ENCODE measurements at regions not wholly inside any gene's neighbourhood (a gene's known extent, or its start where the extent isn't known, plus 50 kb on each side); places are given as distances from the start of the nearest gene placed in this dataset.

GRCh38 chr4:124948976-124949597 lies 236.6 kb upstream of the ANKRD50 start:
- in situ Hi-C loops (cut with MboI; ENCODE audit: low sequenced_read_pairs): no loop called here

GRCh38 chr4:124947622-124948265 lies 235.2 kb upstream of the ANKRD50 start:
- DNase-seq (ENCODE audit: low spot score in 2 of 2): no peak
- Histone ChIP-seq H3K4me3 (no peak overlapping the region), H3K36me3 (replicated peaks) (no peaks in the 10 kb centered on the region), H3K4me1 (peaks cover 8% of the 10 kb centered on the region; the same call in 1 of the 2 replicates), H3K27me3 (ENCODE audit: low read depth) (no peaks in the 10 kb centered on the region), H3K9me3 (peaks cover 2% of the 10 kb centered on the region; the same call in 1 of the 2 replicates)
- in situ Hi-C loops (cut with MboI; ENCODE audit: low sequenced_read_pairs): no loop called here

More at GRCh38 chr4:124948976-124949597, 236.6 kb upstream of the ANKRD50 start:
- H3K9me3 ChIP-seq: peaks cover 2% of the 10 kb centered on the region; the same call in 1 of the 2 replicates
- peaks cover 21% of the 10 kb centered on the region for H3K4me1 ChIP-seq
- no peak for DNase-seq (ENCODE audit: low spot score in 2 of 2)
- H3K36me3 ChIP-seq (replicated peaks): no peaks in the 10 kb centered on the region
- no peaks in the 10 kb centered on the region for H3K27me3 ChIP-seq (ENCODE audit: low read depth)
- no peak overlapping the region for H3K4me3 ChIP-seq

- 0 out of 2 replicates have a peak, but pooled peaks cover 3% of the 10 kb centered on the region for H3K4me1 ChIP-seq
- H3K9me3 ChIP-seq: peaks cover 2% of the 10 kb centered on the region; the same call in 1 of the 2 replicates
- no peak for DNase-seq (ENCODE audit: low spot score in 2 of 2)
- no peaks in the 10 kb centered on the region for H3K27me3 ChIP-seq (ENCODE audit: low read depth)
- no peaks in the 10 kb centered on the region for H3K36me3 ChIP-seq (replicated peaks)
- in situ Hi-C loops (cut with MboI; ENCODE audit: low sequenced_read_pairs): no loop called here
- no peak overlapping the region for H3K4me3 ChIP-seq
Measured at GRCh38 chr4:124946696-124947095, 234.2 kb upstream of the ANKRD50 start.

- no peaks in the 10 kb centered on the region for H3K27me3 ChIP-seq (ENCODE audit: low read depth)
- H3K4me3 ChIP-seq: no peak overlapping the region
- in situ Hi-C loops (cut with MboI; ENCODE audit: low sequenced_read_pairs): no loop called here
- DNase-seq (ENCODE audit: low spot score in 2 of 2): no peak
- H3K4me1 ChIP-seq: peaks cover 5% of the 10 kb centered on the region; the same call in 1 of the 2 replicates
- peaks cover 2% of the 10 kb centered on the region; the same call in 1 of the 2 replicates for H3K9me3 ChIP-seq
- no peaks in the 10 kb centered on the region for H3K36me3 ChIP-seq (replicated peaks)
Measured at GRCh38 chr4:124945422-124945821, 232.9 kb upstream of the ANKRD50 start.

- no peak overlapping the region for H3K4me3 ChIP-seq
- H3K4me1 ChIP-seq: peaks cover 6% of the 10 kb centered on the region
- H3K27me3 ChIP-seq (ENCODE audit: low read depth): no peaks in the 10 kb centered on the region
- H3K9me3 ChIP-seq: no peaks in the 10 kb centered on the region
- no peak for DNase-seq (ENCODE audit: low spot score in 2 of 2)
- no peaks in the 10 kb centered on the region for H3K36me3 ChIP-seq (replicated peaks)
- in situ Hi-C loops (cut with MboI; ENCODE audit: low sequenced_read_pairs): no loop called here
Measured at GRCh38 chr4:124943938-124944337, 231.4 kb upstream of the ANKRD50 start.

GRCh38 chr4:124943145-124943889 lies 230.8 kb upstream of the ANKRD50 start:
- no peaks in the 10 kb centered on the region for H3K27me3 ChIP-seq (ENCODE audit: low read depth)
- in situ Hi-C loops (cut with MboI; ENCODE audit: low sequenced_read_pairs): no loop called here
- no peak overlapping the region for H3K4me3 ChIP-seq
- H3K36me3 ChIP-seq (replicated peaks): no peaks in the 10 kb centered on the region
- peaks cover 6% of the 10 kb centered on the region for H3K4me1 ChIP-seq
- DNase-seq (ENCODE audit: low spot score in 2 of 2): no peak
- H3K9me3 ChIP-seq: no peaks in the 10 kb centered on the region

GRCh38 chr4:124941267-124941666 lies 228.7 kb upstream of the ANKRD50 start:
- Histone ChIP-seq H3K27me3 (ENCODE audit: low read depth) (no peaks in the 10 kb centered on the region), H3K4me1 (peaks cover 2% of the 10 kb centered on the region), H3K4me3 (no peak overlapping the region), H3K36me3 (replicated peaks) (no peaks in the 10 kb centered on the region), H3K9me3 (no peaks in the 10 kb centered on the region)
- no peak for DNase-seq (ENCODE audit: low spot score in 2 of 2)
- in situ Hi-C loops (cut with MboI; ENCODE audit: low sequenced_read_pairs): no loop called here

GRCh38 chr4:124940387-124940786 lies 227.9 kb upstream of the ANKRD50 start:
- no peaks in the 10 kb centered on the region for H3K36me3 ChIP-seq (replicated peaks)
- no peak overlapping the region for H3K4me3 ChIP-seq

GRCh38 chr4:124939908-124940307 lies 227.4 kb upstream of the ANKRD50 start:
- in situ Hi-C loops (cut with MboI; ENCODE audit: low sequenced_read_pairs): no loop called here
- no peak for DNase-seq (ENCODE audit: low spot score in 2 of 2)
- no peaks in the 10 kb centered on the region for H3K27me3 ChIP-seq (ENCODE audit: low read depth)

More at GRCh38 chr4:124940387-124940786, 227.9 kb upstream of the ANKRD50 start:
- peak in 1 of 2 experiments; percentile 42 for DNase-seq (ENCODE audit: low spot score in 2 of 2)
- Histone ChIP-seq H3K27me3 (ENCODE audit: low read depth) (no peaks in the 10 kb centered on the region), H3K4me1 (peaks cover 2% of the 10 kb centered on the region), H3K9me3 (no peaks in the 10 kb centered on the region)
- in situ Hi-C loops (cut with MboI; ENCODE audit: low sequenced_read_pairs): no loop called here

GRCh38 chr4:124938836-124939235 lies 226.3 kb upstream of the ANKRD50 start:
- Histone ChIP-seq H3K27me3 (ENCODE audit: low read depth) (no peaks in the 10 kb centered on the region), H3K4me1 (peaks cover 2% of the 10 kb centered on the region), H3K9me3 (no peaks in the 10 kb centered on the region), H3K36me3 (replicated peaks) (no peaks in the 10 kb centered on the region), H3K4me3 (no peak overlapping the region)
- DNase-seq (ENCODE audit: low spot score in 2 of 2): no peak
- in situ Hi-C loops (cut with MboI; ENCODE audit: low sequenced_read_pairs): no loop called here

More at GRCh38 chr4:124939908-124940307, 227.4 kb upstream of the ANKRD50 start:
- Histone ChIP-seq H3K9me3 (no peaks in the 10 kb centered on the region), H3K36me3 (replicated peaks) (no peaks in the 10 kb centered on the region), H3K4me3 (no peak overlapping the region), H3K4me1 (peaks cover 2% of the 10 kb centered on the region)

GRCh38 chr4:124937993-124938392 lies 225.5 kb upstream of the ANKRD50 start:
- no peak for DNase-seq (ENCODE audit: low spot score in 2 of 2)
- H3K4me1 ChIP-seq: peaks cover 2% of the 10 kb centered on the region
- no peak overlapping the region for H3K4me3 ChIP-seq
- no peaks in the 10 kb centered on the region for H3K9me3 ChIP-seq
- H3K27me3 ChIP-seq (ENCODE audit: low read depth): no peaks in the 10 kb centered on the region
- in situ Hi-C loops (cut with MboI; ENCODE audit: low sequenced_read_pairs): no loop called here
- H3K36me3 ChIP-seq (replicated peaks): no peaks in the 10 kb centered on the region

- H3K4me3 ChIP-seq: no peak overlapping the region
- no peaks in the 10 kb centered on the region for H3K36me3 ChIP-seq (replicated peaks)
- H3K27me3 ChIP-seq (ENCODE audit: low read depth): no peaks in the 10 kb centered on the region
- in situ Hi-C loops (cut with MboI; ENCODE audit: low sequenced_read_pairs): no loop called here
- no peak for DNase-seq (ENCODE audit: low spot score in 2 of 2)
- no peaks in the 10 kb centered on the region for H3K9me3 ChIP-seq
- H3K4me1 ChIP-seq: peaks cover 2% of the 10 kb centered on the region
Measured at GRCh38 chr4:124936427-124936826, 223.9 kb upstream of the ANKRD50 start.

GRCh38 chr4:124934916-124935315 lies 222.4 kb upstream of the ANKRD50 start:
- Histone ChIP-seq H3K4me3 (no peak overlapping the region), H3K27me3 (ENCODE audit: low read depth) (no peaks in the 10 kb centered on the region), H3K9me3 (no peaks in the 10 kb centered on the region), H3K36me3 (replicated peaks) (no peaks in the 10 kb centered on the region), H3K4me1 (no peaks in the 10 kb centered on the region; the same call in 1 of the 2 replicates)
- DNase-seq (ENCODE audit: low spot score in 2 of 2): no peak
- in situ Hi-C loops (cut with MboI; ENCODE audit: low sequenced_read_pairs): no loop called here

GRCh38 chr4:124933521-124933920 lies 221.0 kb upstream of the ANKRD50 start:
- DNase-seq (ENCODE audit: low spot score in 2 of 2): no peak
- in situ Hi-C loops (cut with MboI; ENCODE audit: low sequenced_read_pairs): no loop called here
- Histone ChIP-seq H3K9me3 (no peaks in the 10 kb centered on the region), H3K27me3 (ENCODE audit: low read depth) (no peaks in the 10 kb centered on the region), H3K36me3 (replicated peaks) (no peaks in the 10 kb centered on the region), H3K4me3 (no peak overlapping the region), H3K4me1 (no peaks in the 10 kb centered on the region; the same call in 1 of the 2 replicates)
